Lower lobe of right lung (tissue), 2 donors: ENCODE measurements at regions not wholly inside any gene's neighbourhood (a gene's known extent, or its start where the extent isn't known, plus 50 kb on each side); places are given as distances from the start of the nearest gene placed in this dataset.

Experiments
- ATAC-seq, 2 donors: fragments of 200-7000 bp; cut with Tn5 transposase; one replicate each; pipeline ENCODE4 v1.9.1; 2020 to 2022; ENCODE audit warnings: mild to moderate bottlenecking in 2 of 2, moderate library complexity in 2 of 2
- DNase-seq: peaks from one replicate; pipeline ENCODE4 v3.0.0-alpha.2; 2020
- H3K27ac ChIP-seq: fragments of 200-600 bp; one replicate; pipeline ENCODE4 v1.8.0; 2022
- H3K27me3 ChIP-seq: fragments of 200-600 bp; one replicate; pipeline ENCODE4 v1.8.0; 2022; ENCODE audit warnings: low read depth
- H3K36me3 ChIP-seq: fragments of 200-600 bp; one replicate; pipeline ENCODE4 v1.8.0; 2022; ENCODE audit warnings: mild to moderate bottlenecking
- H3K4me1 ChIP-seq: fragments of 200-600 bp; one replicate; pipeline ENCODE4 v1.8.0; 2022
- H3K4me3 ChIP-seq: fragments of 200-600 bp; one replicate; pipeline ENCODE4 v1.8.0; 2022; ENCODE audit warnings: mild to moderate bottlenecking
- H3K9me3 ChIP-seq: fragments of 200-600 bp; one replicate; pipeline ENCODE4 v1.8.0; 2022
- CTCF ChIP-seq: fragments of 200-600 bp; IDR thresholded peaks from one replicate; pipeline ENCODE4 v1.8.0; 2022; ENCODE audit warnings: antibody characterized with exemption, mild to moderate bottlenecking
- intact Hi-C: fragments of 100-400 bp; cut with DNase I; formaldehyde crosslinking; loops from one replicate; pipeline ENCODE4 v1.11.0; 2022
- donor health status: DM: no; HTN: yes; CAD: no; lungs with severe emphysema.

- peaks cover 16% of the 10 kb centered on the region for H3K4me1 ChIP-seq
- no peaks in the 10 kb centered on the region for H3K9me3 ChIP-seq
- no peaks in the 10 kb centered on the region for H3K36me3 ChIP-seq
- DNase-seq (peak; percentile 44), ATAC-seq (no peak)
- intact Hi-C loops: no loop called here
- H3K4me3 ChIP-seq: no peak overlapping the region
- H3K27me3 ChIP-seq: no peaks in the 10 kb centered on the region
- TF ChIP-seq CTCF: no peak
- no peak overlapping the region for H3K27ac ChIP-seq
Observed at GRCh38 chr10:110408203-110408871, 89.4 kb upstream of the DUSP5 start.

- no peak for TF ChIP-seq CTCF
- no peaks in the 10 kb centered on the region for H3K9me3 ChIP-seq
- peaks cover 16% of the 10 kb centered on the region for H3K4me1 ChIP-seq
- no peaks in the 10 kb centered on the region for H3K36me3 ChIP-seq
- no peaks in the 10 kb centered on the region for H3K27me3 ChIP-seq
- peak; percentile 40 for DNase-seq
- intact Hi-C loops: no loop called here
- H3K4me3 ChIP-seq: no peak overlapping the region
- no peak overlapping the region for H3K27ac ChIP-seq
- ATAC-seq: no peak
Observed at GRCh38 chr10:110408943-110409342, 88.8 kb upstream of the DUSP5 start.

- intact Hi-C loops: no loop called here
- no peaks in the 10 kb centered on the region for H3K27me3 ChIP-seq
- no peaks in the 10 kb centered on the region for H3K36me3 ChIP-seq
- DNase-seq (no peak), ATAC-seq (no peak)
- H3K9me3 ChIP-seq: no peaks in the 10 kb centered on the region
- H3K27ac ChIP-seq: no peak overlapping the region
- no peak overlapping the region for H3K4me3 ChIP-seq
- H3K4me1 ChIP-seq: peaks cover 17% of the 10 kb centered on the region
- no peak for TF ChIP-seq CTCF
Observed at GRCh38 chr10:110409488-110409887, 88.2 kb upstream of the DUSP5 start.

GRCh38 chr10:110409926-110410325, 87.8 kb upstream of the DUSP5 start:
- H3K4me1 ChIP-seq: peaks cover 21% of the 10 kb centered on the region
- H3K4me3 ChIP-seq: no peak overlapping the region
- H3K9me3 ChIP-seq: no peaks in the 10 kb centered on the region
- TF ChIP-seq CTCF: no peak
- ATAC-seq (no peak), DNase-seq (no peak)
- intact Hi-C loops: no loop called here
- no peaks in the 10 kb centered on the region for H3K36me3 ChIP-seq
- no peaks in the 10 kb centered on the region for H3K27me3 ChIP-seq
- H3K27ac ChIP-seq: no peak overlapping the region

- no peak overlapping the region for H3K27ac ChIP-seq
- TF ChIP-seq CTCF: no peak
Observed at GRCh38 chr10:110410329-110411046, 87.2 kb upstream of the DUSP5 start.

More at GRCh38 chr10:110410329-110411046, 87.2 kb upstream of the DUSP5 start:
- Histone ChIP-seq H3K36me3 (no peaks in the 10 kb centered on the region), H3K4me1 (peaks cover 25% of the 10 kb centered on the region), H3K4me3 (no peak overlapping the region), H3K9me3 (no peaks in the 10 kb centered on the region), H3K27me3 (no peaks in the 10 kb centered on the region)
- DNase-seq (peak; percentile 69), ATAC-seq (peak; percentile 72)
- intact Hi-C loops: no loop called here
